Adrenal gland (tissue), 9 donors: ENCODE measurements at regions not wholly inside any gene's neighbourhood (a gene's known extent, or its start where the extent isn't known, plus 50 kb on each side); places are given as distances from the start of the nearest gene placed in this dataset.

ENCODE experiments used
- DNase-seq, 7 donors: peaks; one replicate each; pipeline ENCODE4 v3.0.0-alpha.2; 2019 to 2020
- H3K27ac ChIP-seq, 5 donors: fragments of 200-600 bp; sonication (generic) in 4 of 5; 1 replicate in 3 of 5; 2 replicates in 2 of 5; pipeline versions ENCODE4 v1.5.1 to v1.8.0; 2016 to 2020; ENCODE audit warnings: mild to moderate bottlenecking in 1 of 5
- H3K27me3 ChIP-seq: fragments of 200-600 bp; 2 replicates; pipeline ENCODE4 v1.8.0; 2021
- H3K36me3 ChIP-seq, 2 donors: fragments of 200-600 bp; replicated peaks in 1 of 2; 1 replicate in 1 of 2; 2 replicates in 1 of 2; pipeline versions ENCODE4 v1.5.1 to v1.8.0; 2018 to 2022
- H3K4me1 ChIP-seq, 2 donors: fragments of 200-600 bp; replicated peaks in 1 of 2; 1 replicate in 1 of 2; 2 replicates in 1 of 2; pipeline versions ENCODE4 v1.5.1 to v1.8.0; 2018 to 2021
- H3K4me3 ChIP-seq, 4 donors: fragments of 200-600 bp; sonication (generic) in 3 of 4; one replicate each; pipeline ENCODE4 v1.5.1; 2016 to 2018
- H3K9me3 ChIP-seq, 3 donors: fragments of 200-600 bp; sonication (generic) in 1 of 3; replicated peaks in 1 of 3; 1 replicate in 2 of 3; 2 replicates in 1 of 3; pipeline versions ENCODE4 v1.5.1 to v1.8.0; 2016 to 2021
- CTCF ChIP-seq, 6 experiments: fragments of 450-650 bp in 4 of 6; fragments of 200-600 bp in 2 of 6; sonication (generic) in 1 of 6; IDR thresholded peaks; 1 replicate in 5 of 6; 2 replicates in 1 of 6; pipeline versions ENCODE4 v1.5.1 to v1.8.0; 2016 to 2021; ENCODE audit warnings: antibody characterized with exemption in 6 of 6, mild to moderate bottlenecking in 2 of 6, moderate library complexity in 1 of 6
- POLR2A ChIP-seq, 2 donors: fragments of 450-650 bp; IDR thresholded peaks; one replicate each; pipeline ENCODE4 v1.6.1; 2017; ENCODE audit warnings: antibody characterized with exemption in 2 of 2, mild to moderate bottlenecking in 2 of 2, moderate library complexity in 1 of 2
- WGBS, 4 donors: extraction: QIAGEN DNeasy Blood & Tissue Kit in 2 of 4; methylation state at CpG; one replicate each; pipeline versions ENCODE4 v1.1.5 to v1.1.7; 2013 to 2017; 5-methylcytosine and 5-hydroxymethylcytosine counted together
- intact Hi-C, 2 donors: fragments of 100-400 bp; cut with DNase I; formaldehyde crosslinking; loops; one replicate each; pipeline versions ENCODE4 v1.14.1 to v1.15.0; 2022 to 2023
- donor health status: healthy with polysubstance abuse.
- donor health status: Bipolar disorder and iron deficiency.
- donor health status: DM: yes; HTN: yes; CAD: no.
- donor health status: DM: no; HTN: no; CAD: no.
- donor health status: DM: no; HTN: no; CAD: no.

GRCh38 chr12:124422570-124423523, 128.0 kb downstream of the RFLNA start:
- Histone ChIP-seq H3K36me3 (peaks cover 0 to 47% of the 10 kb centered on the region in 2 donors), H3K27me3 (no peaks in the 10 kb centered on the region), H3K4me1 (peaks cover 32 to 43% of the 10 kb centered on the region in 2 donors), H3K9me3 (no peaks in the 10 kb centered on the region), H3K27ac (peak overlapping the region; percentile 85 to 93 (median 91)), H3K4me3 (peak overlapping the region in 1 of 4 donors; percentile 4)
- WGBS, 4 donors: 10 to 32% (median 26%) methylated on average over 23 to 37 of the region's 37 CpGs
- intact Hi-C loops: no loop called here
- peak; percentile 89 to 97 (median 95) for DNase-seq
- TF ChIP-seq POLR2A (IDR thresholded peaks at IDR 0.05) (peak in 1 of 2 donors; percentile 45), CTCF (IDR thresholded peaks at IDR 0.05) (peak in 2 of 6 experiments; percentile 17 to 33)

GRCh38 chr12:124422142-124422569, 127.3 kb downstream of the RFLNA start:
- Histone ChIP-seq H3K4me1 (peaks cover 25 to 37% of the 10 kb centered on the region in 2 donors), H3K9me3 (no peaks in the 10 kb centered on the region), H3K27me3 (no peaks in the 10 kb centered on the region), H3K4me3 (peak overlapping the region in 1 of 4 donors; percentile 4), H3K27ac (peak overlapping the region; percentile 85 to 93 (median 91)), H3K36me3 (peaks cover 0 to 54% of the 10 kb centered on the region in 2 donors)
- TF ChIP-seq CTCF (IDR thresholded peaks at IDR 0.05): no peak
- TF ChIP-seq POLR2A (IDR thresholded peaks at IDR 0.05): no peak
- intact Hi-C loops: no loop called here
- 47 to 73% (median 57%) methylated on average over 8 to 16 of the region's 16 CpGs for WGBS, 4 donors
- DNase-seq: peak in 3 of 7 donors; percentile 43 to 76 (median 55)

- WGBS, 4 donors: 79 to 89% (median 86%) methylated on average over 19 to 20 of the region's 20 CpGs
- TF ChIP-seq POLR2A (IDR thresholded peaks at IDR 0.05) (no peak), CTCF (IDR thresholded peaks at IDR 0.05) (no peak)
- Histone ChIP-seq H3K4me1 (peaks cover 19 to 29% of the 10 kb centered on the region in 2 donors), H3K27me3 (no peaks in the 10 kb centered on the region), H3K4me3 (no peak overlapping the region), H3K27ac (peak overlapping the region in 3 of 5 donors; percentile 88 to 93 (median 91)), H3K36me3 (peaks cover 0 to 49% of the 10 kb centered on the region in 2 donors), H3K9me3 (no peaks in the 10 kb centered on the region)
- DNase-seq: peak in 1 of 7 donors; percentile 78
- intact Hi-C loops: no loop called here
Measured at GRCh38 chr12:124420996-124421674, 126.2 kb downstream of the RFLNA start.
